ENCODE measurements at regions not wholly inside any gene's neighbourhood (a gene's known extent, or its start where the extent isn't known, plus 50 kb on each side); places are given as distances from the start of the nearest gene placed in this dataset.

GRCh38 chr11:116256215-116256614, 516.6 kb downstream of the BUD13 start:
- no peak overlapping the region for H3K27ac ChIP-seq
- WGBS (ENCODE audit: missing lambda C conversion rate), result 7% methylated on average over 6 of the region's 8 CpGs
- ChIA-PET POLR2A (no interaction called here), CTCF (no interaction called here)
- H3K4me3 ChIP-seq, result no peak overlapping the region
- ATAC-seq, result no peak
- no peak for DNase-seq (ENCODE audit: low read depth in 1 of 2, low spot score in 1 of 2)
- no peaks in the 10 kb centered on the region for H3K4me1 ChIP-seq
- FAIRE-seq, result no peak
- no peaks in the 10 kb centered on the region for H3K9me3 ChIP-seq
- no peak overlapping the region for H3K4me2 ChIP-seq
- no peak for TF ChIP-seq POLR2A (IDR thresholded peaks at IDR 0.05; ENCODE audit: low read length)
- no peak for TF ChIP-seq GATA3 (IDR thresholded peaks at IDR 0.05; ENCODE audit: borderline replicate concordance)
- TF ChIP-seq MYC (IDR thresholded peaks at IDR 0.05; ENCODE audit: borderline replicate concordance, low read length), result no peak
- TF ChIP-seq ZSCAN20 (CRISPR knock-in tag; IDR thresholded peaks at IDR 0.05), result no peak
- no peak for TF ChIP-seq KDM1A (IDR thresholded peaks at IDR 0.05; ENCODE audit: low read depth)
- no peak for TF ChIP-seq RCOR1 (IDR thresholded peaks at IDR 0.05; ENCODE audit: low read depth, low read length)
- TF ChIP-seq MAZ (IDR thresholded peaks at IDR 0.05; ENCODE audit: borderline replicate concordance, low read depth, low read length), result no peak
- TF ChIP-seq CTCF (IDR thresholded peaks at IDR 0.05), result no peak
- TF ChIP-seq TFCP2L1 (CRISPR knock-in tag; IDR thresholded peaks at IDR 0.05), result no peak
- TF ChIP-seq PBX3 (IDR thresholded peaks at IDR 0.05), result no peak
- no peak for TF ChIP-seq ATOH8 (CRISPR knock-in tag; IDR thresholded peaks at IDR 0.05; ENCODE audit: low read depth)
- TF ChIP-seq HOXA7 (CRISPR knock-in tag; IDR thresholded peaks at IDR 0.05), result no peak
- TF ChIP-seq HES2 (IDR thresholded peaks at IDR 0.05), result no peak
- TF ChIP-seq EHMT2 (IDR thresholded peaks at IDR 0.05; ENCODE audit: low read depth), result no peak
- no peak for TF ChIP-seq HOXB5 (CRISPR knock-in tag; IDR thresholded peaks at IDR 0.05)
- no peak for TF ChIP-seq POLR2AphosphoS2 (conservative IDR thresholded peaks at IDR 0.05; ENCODE audit: low read length)
- TF ChIP-seq EHF (CRISPR knock-in tag; IDR thresholded peaks at IDR 0.05), result no peak
- no peak for TF ChIP-seq MAX (IDR thresholded peaks at IDR 0.05)

GRCh38 chr11:116255321-116255953, 517.4 kb downstream of the BUD13 start:
- POLR2A ChIA-PET, result no interaction called here
- FAIRE-seq (no peak), DNase-seq (ENCODE audit: low read depth in 1 of 2, low spot score in 1 of 2) (no peak), ATAC-seq (no peak)
- Histone ChIP-seq H3K4me2 (no peak overlapping the region), H3K27ac (no peak overlapping the region), H3K4me1 (no peaks in the 10 kb centered on the region), H3K9me3 (no peaks in the 10 kb centered on the region), H3K4me3 (no peak overlapping the region)
- CTCF ChIA-PET, result no interaction called here
- 0% methylated on average over 4 of the region's 7 CpGs for WGBS (ENCODE audit: missing lambda C conversion rate)
- TF ChIP-seq JUNB (IDR thresholded peaks at IDR 0.05), result no peak

- ATAC-seq (no peak), DNase-seq (ENCODE audit: low read depth in 1 of 2, low spot score in 1 of 2) (no peak), FAIRE-seq (no peak)
- no peak overlapping the region for H3K4me3 ChIP-seq
- ChIA-PET CTCF (no interaction called here), POLR2A (no interaction called here)
- no peaks in the 10 kb centered on the region for H3K9me3 ChIP-seq
- no peak overlapping the region for H3K27ac ChIP-seq
- WGBS (ENCODE audit: missing lambda C conversion rate), result 45% methylated on average over 7 of the region's 7 CpGs
- H3K4me1 ChIP-seq, result no peaks in the 10 kb centered on the region
- no peak overlapping the region for H3K4me2 ChIP-seq
- no peak for TF ChIP-seq RCOR1 (IDR thresholded peaks at IDR 0.05; ENCODE audit: low read depth, low read length)
These were observed 522.6 kb downstream of the BUD13 start for GRCh38 chr11:116250155-116250554.
